Smooth muscle cell (in vitro differentiated cells): ENCODE measurements at regions not wholly inside any gene's neighbourhood (a gene's known extent, or its start where the extent isn't known, plus 50 kb on each side); places are given as distances from the start of the nearest gene placed in this dataset.

Experiments used
- DNase-seq: peaks from one replicate; lab custom pipeline; 2025; ENCODE audit not compliant: unreplicated experiment; lab: John Stamatoyannopoulos, UW
- H2AFZ ChIP-seq: fragments of 200-600 bp; sonication (generic); 2 replicates; pipeline ENCODE4 v1.6.0; 2016; ENCODE audit warnings: antibody characterized with exemption, low read depth, mild to moderate bottlenecking
- H3F3A ChIP-seq: fragments of 200-600 bp; sonication (generic); 2 replicates; pipeline ENCODE4 v1.6.0; 2017; ENCODE audit warnings: antibody characterized with exemption, low read depth
- H3K27ac ChIP-seq: fragments of 200-600 bp; sonication (generic); 2 replicates; pipeline ENCODE4 v1.5.1; 2016; ENCODE audit warnings: low read depth, mild to moderate bottlenecking
- H3K27me3 ChIP-seq: fragments of 200-600 bp; sonication (generic); 2 replicates; pipeline ENCODE4 v1.6.1; 2016; ENCODE audit warnings: low read depth, mild to moderate bottlenecking
- H3K36me3 ChIP-seq: fragments of 200-600 bp; sonication (generic); 2 replicates; pipeline ENCODE4 v1.5.1; 2016; ENCODE audit warnings: low read depth
- H3K4me1 ChIP-seq: fragments of 200-600 bp; sonication (generic); 2 replicates; pipeline ENCODE4 v1.5.1; 2016; ENCODE audit warnings: low read depth
- H3K4me2 ChIP-seq: fragments of 200-600 bp; sonication (generic); 2 replicates; pipeline ENCODE4 v1.6.0; 2016; ENCODE audit warnings: mild to moderate bottlenecking
- H3K4me3 ChIP-seq: fragments of 200-600 bp; sonication (generic); 2 replicates; pipeline ENCODE4 v1.5.1; 2016; ENCODE audit warnings: mild to moderate bottlenecking
- H3K79me2 ChIP-seq: fragments of 200-600 bp; sonication (generic); 2 replicates; pipeline ENCODE4 v1.6.0; 2016; ENCODE audit warnings: low read depth, mild to moderate bottlenecking
- H3K9ac ChIP-seq: fragments of 200-600 bp; sonication (generic); 2 replicates; pipeline ENCODE4 v1.6.0; 2016; ENCODE audit warnings: low read depth
- H3K9me3 ChIP-seq: fragments of 200-600 bp; sonication (generic); replicated peaks from 2 replicates; pipeline ENCODE4 v1.5.1; 2016; ENCODE audit warnings: low read depth
- H4K20me1 ChIP-seq: fragments of 200-600 bp; sonication (generic); 2 replicates; pipeline ENCODE4 v1.6.0; 2016; ENCODE audit warnings: low read depth
- CTCF ChIP-seq: fragments of 200-600 bp; sonication (generic); IDR thresholded peaks from 2 replicates; pipeline ENCODE4 v1.5.1; 2017; ENCODE audit warnings: borderline replicate concordance, mild to moderate bottlenecking, antibody characterized with exemption; ENCODE audit not compliant: insufficient read depth, poor library complexity, severe bottlenecking
- WGBS: methylation state at CpG from one replicate; pipeline ENCODE4 v1.1.7; 2016; ENCODE audit warnings: low lambda C conversion rate; 5-methylcytosine and 5-hydroxymethylcytosine counted together

DNA sequence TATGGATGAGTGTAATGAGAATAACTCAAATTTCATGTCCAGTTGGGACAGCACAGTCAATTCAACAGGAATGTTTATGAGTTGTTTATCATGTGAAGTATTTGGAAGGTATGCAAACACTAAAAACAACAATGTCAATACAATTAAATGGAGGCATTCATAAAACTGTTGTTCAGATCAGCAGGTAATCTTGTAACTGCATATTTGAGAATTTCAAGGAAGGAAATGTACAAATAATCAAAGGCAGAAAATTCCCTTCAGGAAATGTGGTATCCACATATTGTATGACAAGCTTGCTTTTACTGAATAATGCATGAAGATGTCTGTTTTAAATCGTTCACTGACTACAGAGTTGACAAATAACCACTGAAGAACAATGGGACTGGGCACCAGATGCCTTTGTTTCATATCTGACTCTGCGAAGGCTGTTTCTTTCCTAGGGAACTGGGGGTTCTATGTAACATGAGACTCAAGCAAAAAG, 198.3 kb downstream of the LTN1 start:
- Histone ChIP-seq H2AFZ (no peak overlapping the region), H3K9me3 (no peaks in the 10 kb centered on the region), H3F3A (peaks cover 3% of the 10 kb centered on the region), H3K4me2 (no peak overlapping the region), H4K20me1 (no peaks in the 10 kb centered on the region), H3K4me3 (no peak overlapping the region), H3K4me1 (no peaks in the 10 kb centered on the region), H3K79me2 (no peaks in the 10 kb centered on the region), H3K27ac (no peak overlapping the region), H3K36me3 (no peaks in the 10 kb centered on the region), H3K27me3 (no peaks in the 10 kb centered on the region), H3K9ac (no peak overlapping the region)
- no peak for TF ChIP-seq CTCF
- DNase-seq = no peak
- WGBS = 69% methylated on average over 2 of the region's 2 CpGs

GRCh38 chr21:28793043-28793442, 199.6 kb downstream of the LTN1 start:
- no peak overlapping the region for H3K27ac ChIP-seq

GRCh38 chr21:28791595-28792282, 200.9 kb downstream of the LTN1 start:
- Histone ChIP-seq H3K9me3 (no peaks in the 10 kb centered on the region), H4K20me1 (no peaks in the 10 kb centered on the region)
- TF ChIP-seq CTCF = no peak

More at GRCh38 chr21:28793043-28793442, 199.6 kb downstream of the LTN1 start:
- Histone ChIP-seq H3K4me3 (no peak overlapping the region), H3K27me3 (no peaks in the 10 kb centered on the region), H3K9ac (no peak overlapping the region), H4K20me1 (no peaks in the 10 kb centered on the region), H3K36me3 (no peaks in the 10 kb centered on the region), H2AFZ (no peak overlapping the region), H3F3A (peaks cover 3% of the 10 kb centered on the region), H3K9me3 (no peaks in the 10 kb centered on the region), H3K4me1 (no peaks in the 10 kb centered on the region), H3K4me2 (no peak overlapping the region), H3K79me2 (no peaks in the 10 kb centered on the region)
- TF ChIP-seq CTCF = peak; percentile 48
- WGBS = 58% methylated on average over 2 of the region's 2 CpGs
- no peak for DNase-seq

GRCh38 chr21:28790335-28790734, 202.3 kb downstream of the LTN1 start:
- Histone ChIP-seq H2AFZ (no peak overlapping the region), H3K4me3 (no peak overlapping the region), H3F3A (peaks cover 3% of the 10 kb centered on the region), H3K9ac (no peak overlapping the region), H3K4me1 (no peaks in the 10 kb centered on the region), H3K27me3 (no peaks in the 10 kb centered on the region), H3K9me3 (no peaks in the 10 kb centered on the region), H4K20me1 (no peaks in the 10 kb centered on the region), H3K36me3 (no peaks in the 10 kb centered on the region), H3K4me2 (no peak overlapping the region), H3K27ac (no peak overlapping the region), H3K79me2 (no peaks in the 10 kb centered on the region)
- TF ChIP-seq CTCF = no peak
- DNase-seq = no peak
- WGBS = 73% methylated on average over 3 of the region's 3 CpGs

More at GRCh38 chr21:28791595-28792282, 200.9 kb downstream of the LTN1 start:
- H3F3A ChIP-seq = peaks cover 3% of the 10 kb centered on the region
- no peak for DNase-seq
- H3K9ac ChIP-seq = no peak overlapping the region
- H3K4me2 ChIP-seq = no peak overlapping the region
- no peak overlapping the region for H2AFZ ChIP-seq
- no peaks in the 10 kb centered on the region for H3K4me1 ChIP-seq
- no peaks in the 10 kb centered on the region for H3K79me2 ChIP-seq
- H3K27ac ChIP-seq = no peak overlapping the region
- H3K4me3 ChIP-seq = no peak overlapping the region
- H3K36me3 ChIP-seq = no peaks in the 10 kb centered on the region
- H3K27me3 ChIP-seq = no peaks in the 10 kb centered on the region
- 90% methylated on average over 4 of the region's 4 CpGs for WGBS
